ENCODE measurements at regions not wholly inside any gene's neighbourhood (a gene's known extent, or its start where the extent isn't known, plus 50 kb on each side); places are given as distances from the start of the nearest gene placed in this dataset.

DNA sequence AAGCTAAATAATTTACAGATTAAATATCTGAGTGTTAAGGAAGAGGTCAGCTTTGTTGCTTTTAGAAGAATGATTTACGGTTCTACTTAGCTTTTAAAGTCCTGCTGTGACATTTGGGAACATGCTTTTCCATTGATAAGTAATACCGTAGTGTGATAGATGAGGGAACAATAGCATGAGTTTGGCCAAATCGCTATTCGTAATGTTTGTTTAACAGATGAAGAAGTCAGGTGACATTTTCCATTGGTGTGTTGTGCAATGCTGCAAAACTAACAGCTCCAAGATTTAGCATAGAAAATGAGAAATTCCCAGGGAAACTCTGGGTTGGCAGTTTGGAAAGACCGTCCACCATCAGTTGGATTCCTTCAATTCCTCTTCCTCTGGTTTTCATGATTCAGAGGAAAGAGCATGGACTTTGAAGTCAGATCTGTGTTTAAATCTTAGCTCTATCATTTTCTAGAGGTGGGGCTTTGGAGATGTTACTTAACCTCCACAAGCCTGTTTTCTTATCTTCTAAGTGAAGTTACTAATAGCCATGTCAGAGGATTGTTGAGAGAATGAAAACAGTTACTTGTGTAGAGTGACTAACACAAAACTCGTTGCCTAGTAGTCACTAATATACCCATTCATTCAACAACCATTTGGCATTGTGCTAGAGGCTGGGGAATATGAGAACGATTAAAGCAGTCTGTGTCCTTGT lies 140.4 kb upstream of the BMPER start:
- TF ChIP-seq CTCF (IDR thresholded peaks at IDR 0.05) (no peak), EZH2 (IDR thresholded peaks at IDR 0.05; ENCODE audit: borderline replicate concordance, insufficient read depth, low read depth, low read length, poor library complexity, severe bottlenecking) (no peak)
